SK-N-SH treated with all-trans-retinoic acid at 6 μM for 48 hours (cell line): ENCODE measurements at regions not wholly inside any gene's neighbourhood (a gene's known extent, or its start where the extent isn't known, plus 50 kb on each side); places are given as distances from the start of the nearest gene placed in this dataset.

Experiments used
- ATAC-seq: fragments of 200-7000 bp; cut with Tn5 transposase; 3 replicates; pipeline ENCODE4 v1.9.1; 2020; ENCODE audit warnings: mild to moderate bottlenecking, moderate library complexity
- BACH2 ChIP-seq: fragments of 250-450 bp; sonication (Bioruptor Pico); IDR thresholded peaks from 2 replicates; pipeline ENCODE4 v1.9.0; 2021; ENCODE audit warnings: mild to moderate bottlenecking, borderline replicate concordance
- CSDC2 ChIP-seq: fragments of 250-450 bp; sonication (Bioruptor Pico); IDR thresholded peaks from 2 replicates; pipeline ENCODE4 v1.5.0; 2020; ENCODE audit warnings: mild to moderate bottlenecking, moderate library complexity
- CSRNP3 ChIP-seq: fragments of 250-450 bp; sonication (Bioruptor Pico); IDR thresholded peaks from 2 replicates; pipeline ENCODE4 v1.5.1; 2021; ENCODE audit warnings: mild to moderate bottlenecking, moderate library complexity
- ESRRG ChIP-seq: fragments of 250-450 bp; sonication (Bioruptor Pico); IDR thresholded peaks from 2 replicates; pipeline ENCODE4 v1.6.1; 2021; ENCODE audit warnings: mild to moderate bottlenecking
- GLIS3 ChIP-seq: fragments of 250-450 bp; sonication (Bioruptor Pico); IDR thresholded peaks from 2 replicates; pipeline ENCODE4 v1.5.0; 2020; ENCODE audit warnings: mild to moderate bottlenecking, moderate library complexity
- ISL1 ChIP-seq: fragments of 250-450 bp; sonication (Bioruptor Pico); IDR thresholded peaks from 2 replicates; pipeline ENCODE4 v2.1.2; 2022; ENCODE audit warnings: mild to moderate bottlenecking, moderate library complexity
- OSR1 ChIP-seq: fragments of 250-450 bp; sonication (Bioruptor Pico); IDR thresholded peaks from 2 replicates; pipeline ENCODE4 v1.8.0; 2022; ENCODE audit warnings: moderate library complexity, mild to moderate bottlenecking, inconsistent platforms
- POU6F1 ChIP-seq: fragments of 250-450 bp; sonication (Bioruptor Pico); IDR thresholded peaks from 2 replicates; pipeline ENCODE4 v1.8.0; 2021; ENCODE audit warnings: low read depth, mild to moderate bottlenecking, moderate library complexity, borderline replicate concordance
- PPARA ChIP-seq: fragments of 250-450 bp; sonication (Bioruptor Pico); IDR thresholded peaks from 2 replicates; pipeline ENCODE4 v1.5.0; 2020; ENCODE audit warnings: mild to moderate bottlenecking, borderline replicate concordance
- RARB ChIP-seq: fragments of 250-450 bp; sonication (Bioruptor Pico); IDR thresholded peaks from 2 replicates; pipeline ENCODE4 v1.8.0; 2021; ENCODE audit warnings: mild to moderate bottlenecking, moderate library complexity
- SNAI2 ChIP-seq: fragments of 250-450 bp; sonication (Bioruptor Pico); IDR thresholded peaks from 2 replicates; pipeline ENCODE4 v1.5.0; 2020; ENCODE audit warnings: mild to moderate bottlenecking, moderate library complexity
- TCF4 ChIP-seq: fragments of 250-450 bp; sonication (Bioruptor Pico); IDR thresholded peaks from 2 replicates; pipeline ENCODE4 v1.8.0; 2021; ENCODE audit warnings: mild to moderate bottlenecking, moderate library complexity, borderline replicate concordance
- TOX ChIP-seq: fragments of 250-450 bp; sonication (Bioruptor Pico); IDR thresholded peaks from 2 replicates; pipeline ENCODE4 v1.8.0; 2021; ENCODE audit warnings: mild to moderate bottlenecking, moderate library complexity, borderline replicate concordance
- TSHZ2 ChIP-seq: fragments of 250-450 bp; sonication (Bioruptor Pico); IDR thresholded peaks from 2 replicates; pipeline ENCODE4 v1.5.0; 2020; ENCODE audit warnings: mild to moderate bottlenecking, moderate library complexity
- ZFP3 ChIP-seq: fragments of 250-450 bp; sonication (Bioruptor Pico); IDR thresholded peaks from 2 replicates; pipeline ENCODE4 v1.5.0; 2020; ENCODE audit warnings: mild to moderate bottlenecking, moderate library complexity
- ZFP30 ChIP-seq: fragments of 450-650 bp; formaldehyde crosslinking; IDR thresholded peaks from 2 replicates; pipeline ENCODE4 v1.5.0; 2022; ENCODE audit warnings: mild to moderate bottlenecking, moderate library complexity
- ZNF565 ChIP-seq: fragments of 450-650 bp; formaldehyde crosslinking; conservative IDR thresholded peaks from 2 replicates; pipeline ENCODE4 v1.5.0; 2020; ENCODE audit warnings: low read depth, mild to moderate bottlenecking, moderate library complexity
- ZNF70 ChIP-seq: fragments of 450-650 bp; formaldehyde crosslinking; IDR thresholded peaks from 2 replicates; pipeline ENCODE4 v1.5.0; 2020; ENCODE audit warnings: mild to moderate bottlenecking, moderate library complexity
- ZNF8 ChIP-seq: fragments of 450-650 bp; formaldehyde crosslinking; IDR thresholded peaks from 2 replicates; pipeline ENCODE4 v1.5.0; 2020; ENCODE audit warnings: mild to moderate bottlenecking, moderate library complexity
- TF ChIP-seq, protein P1 (sequence below): fragments of 250-450 bp; sonication (Bioruptor Pico); IDR thresholded peaks from 2 replicates; pipeline ENCODE4 v1.8.0; 2020; ENCODE audit warnings: mild to moderate bottlenecking, moderate library complexity, borderline replicate concordance
- TF ChIP-seq, protein P2 (sequence below): fragments of 250-450 bp; sonication (Bioruptor Pico); IDR thresholded peaks from 2 replicates; pipeline ENCODE4 v1.5.1; 2020; ENCODE audit warnings: low read depth, mild to moderate bottlenecking, moderate library complexity

DNA sequence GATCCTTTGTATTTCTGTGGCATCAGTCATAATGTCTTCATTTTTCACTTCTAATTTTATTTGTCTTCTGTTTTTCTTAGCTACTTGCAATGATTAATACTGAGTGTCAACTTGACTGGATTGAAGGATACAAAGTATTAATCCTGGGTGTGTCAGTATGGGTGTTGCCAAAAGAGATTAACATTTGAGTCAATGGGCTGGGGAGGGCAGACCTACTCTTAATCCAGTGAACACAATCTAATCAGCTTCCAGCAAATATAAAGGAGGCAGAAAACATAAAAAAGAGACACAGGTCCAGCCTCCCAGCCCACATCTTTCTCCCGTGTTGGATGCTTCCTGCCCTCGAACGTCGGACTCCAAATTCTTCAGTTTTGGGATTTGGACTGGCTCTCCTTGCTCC is 640.9 kb upstream of the MIR17HG start:
- TF ChIP-seq ZFP3 (CRISPR knock-in tag) = no peak
- no peak for TF ChIP-seq CSRNP3 (CRISPR knock-in tag)
- no peak for TF ChIP-seq SNAI2 (CRISPR knock-in tag)
- TF ChIP-seq ISL1 = no peak
- TF ChIP-seq GLIS3 (CRISPR knock-in tag) = no peak
- TF ChIP-seq TOX = no peak
- no peak for TF ChIP-seq CSDC2 (CRISPR knock-in tag)
- TF ChIP-seq, protein P1, sequence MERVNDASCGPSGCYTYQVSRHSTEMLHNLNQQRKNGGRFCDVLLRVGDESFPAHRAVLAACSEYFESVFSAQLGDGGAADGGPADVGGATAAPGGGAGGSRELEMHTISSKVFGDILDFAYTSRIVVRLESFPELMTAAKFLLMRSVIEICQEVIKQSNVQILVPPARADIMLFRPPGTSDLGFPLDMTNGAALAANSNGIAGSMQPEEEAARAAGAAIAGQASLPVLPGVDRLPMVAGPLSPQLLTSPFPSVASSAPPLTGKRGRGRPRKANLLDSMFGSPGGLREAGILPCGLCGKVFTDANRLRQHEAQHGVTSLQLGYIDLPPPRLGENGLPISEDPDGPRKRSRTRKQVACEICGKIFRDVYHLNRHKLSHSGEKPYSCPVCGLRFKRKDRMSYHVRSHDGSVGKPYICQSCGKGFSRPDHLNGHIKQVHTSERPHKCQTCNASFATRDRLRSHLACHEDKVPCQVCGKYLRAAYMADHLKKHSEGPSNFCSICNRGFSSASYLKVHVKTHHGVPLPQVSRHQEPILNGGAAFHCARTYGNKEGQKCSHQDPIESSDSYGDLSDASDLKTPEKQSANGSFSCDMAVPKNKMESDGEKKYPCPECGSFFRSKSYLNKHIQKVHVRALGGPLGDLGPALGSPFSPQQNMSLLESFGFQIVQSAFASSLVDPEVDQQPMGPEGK (CRISPR knock-in tag) = no peak
- no peak for TF ChIP-seq RARB (CRISPR knock-in tag)
- TF ChIP-seq, all 23 proteins: peak for 0
- no peak for ATAC-seq

- no peak for TF ChIP-seq ZNF565
- TF ChIP-seq, protein P1 (CRISPR knock-in tag) = no peak
- TF ChIP-seq TSHZ2 = no peak
- TF ChIP-seq PPARA (CRISPR knock-in tag) = no peak
- no peak for TF ChIP-seq ISL1
- TF ChIP-seq RARB (CRISPR knock-in tag) = no peak
- TF ChIP-seq ESRRG (CRISPR knock-in tag) = no peak
- TF ChIP-seq ZNF8 (CRISPR knock-in tag) = no peak
- no peak for TF ChIP-seq TOX
- TF ChIP-seq BACH2 = no peak
- TF ChIP-seq ZNF70 = no peak
- TF ChIP-seq POU6F1 (CRISPR knock-in tag) = no peak
- no peak for TF ChIP-seq CSDC2 (CRISPR knock-in tag)
- TF ChIP-seq, protein P2, sequence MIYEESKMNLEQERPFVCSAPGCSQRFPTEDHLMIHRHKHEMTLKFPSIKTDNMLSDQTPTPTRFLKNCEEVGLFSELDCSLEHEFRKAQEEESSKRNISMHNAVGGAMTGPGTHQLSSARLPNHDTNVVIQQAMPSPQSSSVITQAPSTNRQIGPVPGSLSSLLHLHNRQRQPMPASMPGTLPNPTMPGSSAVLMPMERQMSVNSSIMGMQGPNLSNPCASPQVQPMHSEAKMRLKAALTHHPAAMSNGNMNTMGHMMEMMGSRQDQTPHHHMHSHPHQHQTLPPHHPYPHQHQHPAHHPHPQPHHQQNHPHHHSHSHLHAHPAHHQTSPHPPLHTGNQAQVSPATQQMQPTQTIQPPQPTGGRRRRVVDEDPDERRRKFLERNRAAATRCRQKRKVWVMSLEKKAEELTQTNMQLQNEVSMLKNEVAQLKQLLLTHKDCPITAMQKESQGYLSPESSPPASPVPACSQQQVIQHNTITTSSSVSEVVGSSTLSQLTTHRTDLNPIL (CRISPR knock-in tag) = no peak
- TF ChIP-seq TCF4 (CRISPR knock-in tag) = no peak
- no peak for TF ChIP-seq SNAI2 (CRISPR knock-in tag)
- TF ChIP-seq CSRNP3 (CRISPR knock-in tag) = no peak
- TF ChIP-seq ZFP30 = no peak
- TF ChIP-seq ZFP3 (CRISPR knock-in tag) = no peak
- no peak for TF ChIP-seq OSR1
- TF ChIP-seq, all 23 proteins: peak for 0
These were observed 639.4 kb upstream of the MIR17HG start for GRCh38 chr13:90708128-90708527.

More at GRCh38 chr13:90708128-90708527, 639.4 kb upstream of the MIR17HG start:
- ATAC-seq = no peak
